GM10266 (cell line): ENCODE measurements at regions not wholly inside any gene's neighbourhood (a gene's known extent, or its start where the extent isn't known, plus 50 kb on each side); places are given as distances from the start of the nearest gene placed in this dataset.

Source experiments
- DNase-seq: peaks from one replicate; pipeline ENCODE4 v3.0.0; 2012; ENCODE audit errors: extremely low spot score
- CTCF ChIP-seq: IDR thresholded peaks from 2 replicates; pipeline ENCODE4 v1.5.1; 2012; ENCODE audit warnings: mild to moderate bottlenecking, low read depth; ENCODE audit not compliant: control insufficient read depth, insufficient read depth; ENCODE audit errors: missing control alignments

- no peak for DNase-seq
- no peak for TF ChIP-seq CTCF
Measured at GRCh38 chr2:154637456-154637855, 61.0 kb upstream of the KCNJ3 start.

GRCh38 chr2:154638783-154639182 is 59.7 kb upstream of the KCNJ3 start:
- no peak for TF ChIP-seq CTCF
- DNase-seq: no peak

- TF ChIP-seq CTCF: no peak
Measured at GRCh38 chr2:154640000-154640399, 58.5 kb upstream of the KCNJ3 start.

More at GRCh38 chr2:154640000-154640399, 58.5 kb upstream of the KCNJ3 start:
- no peak for DNase-seq
